Kidney capillary endothelial cell (primary cell): ENCODE measurements at regions not wholly inside any gene's neighbourhood (a gene's known extent, or its start where the extent isn't known, plus 50 kb on each side); places are given as distances from the start of the nearest gene placed in this dataset.

Experiments used
- DNase-seq: peaks from one replicate; pipeline ENCODE4 v3.0.0-alpha.2; 2018; ENCODE audit warnings: low spot score

DNA sequence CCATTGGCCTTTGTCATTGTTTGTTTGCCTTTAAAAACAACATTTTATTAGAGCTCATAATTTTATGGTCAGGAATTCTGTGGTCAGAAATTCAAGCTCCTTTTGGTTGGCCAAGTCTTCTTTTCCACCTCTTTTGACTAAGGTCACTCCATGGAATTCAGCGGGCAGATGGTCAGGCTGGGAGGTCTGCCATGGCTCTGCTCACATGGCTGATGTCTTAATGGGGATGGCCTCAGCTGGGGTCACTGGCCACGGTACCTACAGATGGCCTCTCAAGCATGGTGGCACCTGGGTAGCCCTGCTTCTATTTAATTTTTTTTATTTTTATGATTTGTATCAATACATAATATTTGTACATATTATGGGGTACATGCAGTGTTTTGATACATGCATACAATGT, 360.8 kb upstream of the MCTP2 start:
- no peak for DNase-seq

- DNase-seq, result no peak
These were observed 364.4 kb upstream of the MCTP2 start for GRCh38 chr15:93866948-93867347.

- DNase-seq, result no peak
These were observed 364.9 kb upstream of the MCTP2 start for GRCh38 chr15:93866476-93866875.

DNA sequence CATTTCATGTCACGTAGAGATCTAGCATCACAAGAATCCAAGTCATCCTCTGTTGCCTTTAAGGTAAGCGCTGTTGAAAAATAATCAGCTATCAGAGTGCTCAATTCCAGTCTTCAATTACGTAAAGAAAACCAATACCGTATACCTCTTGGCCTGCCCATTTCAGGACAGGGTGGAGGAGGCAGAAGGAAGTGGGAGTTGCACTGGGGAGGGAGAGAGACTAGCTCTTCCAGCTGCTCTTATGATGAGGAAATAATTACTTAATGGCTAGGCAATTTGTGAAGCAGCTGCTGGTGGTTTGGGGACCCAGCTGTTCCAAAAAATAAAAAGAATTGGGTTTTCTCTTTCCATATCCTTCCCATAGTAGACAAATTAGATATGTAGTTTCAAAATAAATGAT, 365.8 kb upstream of the MCTP2 start:
- DNase-seq, result no peak

DNA sequence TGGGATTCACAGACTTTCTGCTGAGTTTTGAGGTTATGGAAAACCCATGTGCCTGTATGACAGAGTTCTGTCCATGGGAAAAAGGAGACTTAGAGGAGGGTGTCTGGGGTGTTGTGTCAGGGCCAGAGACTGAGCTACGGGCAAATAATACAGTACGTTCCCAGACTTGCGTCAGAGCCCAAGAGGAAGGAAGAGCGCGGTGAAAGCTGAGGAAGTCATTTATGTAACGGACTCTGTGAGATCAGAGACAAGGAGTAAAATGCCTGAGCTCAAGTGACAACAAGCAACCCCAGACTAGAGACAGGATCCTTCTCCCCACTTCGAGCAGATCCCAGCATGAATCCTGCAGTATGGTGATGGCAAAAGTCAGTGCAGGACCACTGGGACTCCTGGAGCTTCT, 368.6 kb upstream of the MCTP2 start:
- DNase-seq, result no peak

GRCh38 chr15:93861956-93862741, 369.2 kb upstream of the MCTP2 start:
- no peak for DNase-seq

DNA sequence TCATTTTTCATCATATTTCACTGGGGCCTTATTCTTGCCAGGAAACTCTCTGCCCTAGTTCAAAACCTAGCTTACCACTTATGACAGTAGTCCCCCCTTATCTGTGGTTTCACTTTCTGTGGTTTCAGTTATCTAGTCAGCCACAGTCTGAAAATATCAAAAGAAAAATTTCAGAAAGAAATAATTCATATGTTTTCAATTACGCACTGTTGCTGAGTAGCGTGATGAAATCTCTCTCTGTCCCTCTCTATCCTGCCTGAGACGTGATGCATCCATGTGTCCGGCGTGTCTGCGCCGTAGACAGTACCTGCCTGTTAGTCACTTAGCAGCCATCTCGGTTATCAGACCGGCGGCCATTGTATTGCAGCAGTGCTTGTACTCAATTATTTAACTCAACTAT, 369.9 kb upstream of the MCTP2 start:
- no peak for DNase-seq

DNA sequence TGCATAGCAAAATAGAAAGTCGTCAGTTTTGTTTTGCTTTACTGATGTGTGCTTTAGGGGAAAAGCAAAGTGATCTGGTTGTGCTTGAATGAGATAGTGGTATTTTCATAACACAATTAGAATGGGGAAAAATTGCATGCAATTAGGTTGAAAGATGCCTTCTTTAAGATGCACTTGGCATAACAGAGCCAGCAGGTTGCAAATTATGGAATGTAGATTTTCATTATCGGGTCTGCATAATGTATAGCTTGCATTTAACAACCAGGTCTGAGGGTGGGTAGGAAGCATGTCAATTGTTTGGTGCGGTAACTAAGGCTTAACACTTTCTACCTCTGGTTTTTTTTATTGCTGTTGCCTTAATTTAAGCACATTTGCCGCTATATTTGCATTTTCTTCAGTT, 370.7 kb upstream of the MCTP2 start:
- no peak for DNase-seq

DNA sequence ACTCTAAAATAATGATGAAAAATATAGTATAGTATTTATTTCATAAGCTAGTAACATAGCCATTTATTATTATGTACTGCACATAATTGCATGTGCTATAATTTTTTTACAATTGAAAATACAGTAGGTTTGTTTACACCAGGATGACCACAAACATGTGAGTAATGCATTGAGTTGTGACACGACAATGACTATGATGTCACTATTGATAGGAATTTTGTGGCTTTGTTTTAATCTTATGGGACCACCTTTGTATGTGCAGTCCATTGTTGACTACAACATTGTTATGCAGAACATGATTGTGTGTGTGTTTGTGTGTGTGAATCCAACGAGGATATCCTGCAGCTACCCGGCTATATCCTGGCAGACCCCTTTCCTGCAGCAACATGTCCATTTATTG, 372.2 kb upstream of the MCTP2 start:
- DNase-seq, result no peak

- DNase-seq, result no peak
These were observed 376.1 kb upstream of the MCTP2 start for GRCh38 chr15:93855181-93855826.

DNA sequence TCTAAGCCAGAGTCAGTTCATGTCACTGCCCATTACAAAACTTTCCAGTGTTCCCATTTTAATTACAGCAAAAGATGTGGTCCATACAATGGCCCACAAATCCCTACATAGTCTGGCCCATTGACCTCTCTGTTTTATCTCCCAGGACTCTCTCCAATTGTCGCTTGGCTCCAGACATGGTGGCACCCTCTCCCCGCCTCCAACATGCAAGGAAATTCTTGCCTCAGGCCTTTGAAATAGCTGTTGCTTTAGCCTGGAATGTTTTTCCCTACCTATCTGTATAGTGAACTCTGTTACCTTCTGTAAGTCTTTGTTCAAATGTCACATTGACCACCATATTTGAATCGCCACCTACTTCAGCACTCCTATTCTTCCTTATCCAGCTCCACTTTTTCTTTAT, 377.3 kb upstream of the MCTP2 start:
- no peak for DNase-seq

- no peak for DNase-seq
These were observed 378.6 kb upstream of the MCTP2 start for GRCh38 chr15:93852761-93853160.

DNA sequence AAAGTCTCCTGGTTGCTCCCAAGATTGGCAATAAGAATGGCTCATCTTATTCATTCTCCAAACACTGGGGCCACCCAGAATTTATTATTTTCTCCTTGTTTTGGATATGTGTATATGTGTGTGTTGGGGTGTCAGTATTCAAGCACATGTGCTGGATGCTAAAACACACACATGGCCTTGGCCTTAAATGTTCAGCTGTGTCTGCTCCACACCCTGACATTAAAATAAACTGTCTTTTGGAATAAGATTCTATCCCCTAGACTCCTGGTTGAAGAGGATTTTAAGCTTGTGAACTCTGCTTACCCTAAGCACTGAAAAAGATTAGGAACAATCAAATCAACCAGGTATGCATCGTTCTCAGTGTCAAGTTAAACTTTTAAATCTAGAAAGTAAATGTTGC, 382.9 kb upstream of the MCTP2 start:
- DNase-seq, result no peak

GRCh38 chr15:93848076-93848475, 383.3 kb upstream of the MCTP2 start:
- no peak for DNase-seq

- no peak for DNase-seq
These were observed 385.2 kb upstream of the MCTP2 start for GRCh38 chr15:93846148-93846547.

DNA sequence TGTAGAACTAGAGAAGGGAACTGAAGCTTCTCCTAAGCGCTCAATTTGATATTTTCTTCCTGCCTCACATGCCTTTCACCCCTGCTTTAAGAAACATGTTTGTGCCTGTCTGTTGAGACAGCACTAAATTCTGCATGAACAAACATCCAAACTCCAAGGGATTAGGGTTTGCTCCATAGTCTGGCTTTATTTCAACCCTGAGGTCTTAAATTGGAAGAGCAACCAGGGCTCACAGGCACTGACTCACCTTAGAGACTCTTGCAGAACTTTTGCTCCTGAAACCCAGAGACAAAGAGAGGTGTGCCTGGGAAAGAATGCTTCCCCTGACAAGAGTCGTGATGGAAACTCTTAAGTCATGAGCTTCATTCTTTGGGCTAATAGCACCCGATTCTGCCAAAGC, 393.9 kb upstream of the MCTP2 start:
- no peak for DNase-seq

DNA sequence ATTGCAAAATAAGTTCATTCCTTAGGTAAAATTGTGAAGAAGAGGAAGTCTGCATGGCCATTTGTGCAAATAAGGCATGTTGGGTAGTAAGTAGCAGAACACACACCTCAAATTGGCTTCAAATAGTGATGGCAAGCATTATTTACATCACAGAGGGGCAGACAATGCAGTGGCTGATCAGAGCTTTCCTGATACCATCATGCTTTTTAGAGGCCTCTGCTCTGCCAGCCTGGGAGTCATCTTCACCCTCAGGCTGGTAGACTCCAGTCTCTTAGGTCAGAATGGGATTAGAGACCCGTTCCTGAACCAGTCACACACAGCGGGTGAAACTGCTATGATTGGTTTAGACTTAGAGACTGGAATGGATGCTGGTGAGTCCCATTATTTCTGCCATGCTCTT, 396.0 kb upstream of the MCTP2 start:
- DNase-seq, result no peak

GRCh38 chr15:93831641-93832040, 399.7 kb upstream of the MCTP2 start:
- DNase-seq, result no peak

GRCh38 chr15:93830221-93831080, 400.9 kb upstream of the MCTP2 start:
- no peak for DNase-seq

- DNase-seq, result no peak
These were observed 402.1 kb upstream of the MCTP2 start for GRCh38 chr15:93829115-93829870.

GRCh38 chr15:93826790-93827189, 404.6 kb upstream of the MCTP2 start:
- DNase-seq, result no peak

DNA sequence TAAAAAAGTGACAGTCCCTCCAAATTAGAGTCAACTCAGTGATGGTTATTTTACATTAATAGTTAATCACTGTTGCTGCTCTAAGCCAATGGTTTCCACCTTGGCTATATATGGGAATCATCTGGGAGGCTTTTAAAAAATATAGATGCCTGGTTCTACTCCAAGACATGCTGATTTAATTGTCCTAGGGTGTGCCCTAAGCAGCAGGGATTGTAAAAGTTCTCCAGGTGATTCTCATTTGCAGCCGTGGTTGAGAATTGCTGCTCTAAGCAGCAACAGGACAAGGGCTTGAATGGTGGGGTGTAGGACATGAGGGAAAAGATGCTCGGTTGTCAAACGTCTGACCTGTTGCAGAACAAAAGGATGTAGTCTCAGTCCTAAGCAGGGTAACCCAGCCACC, 405.1 kb upstream of the MCTP2 start:
- no peak for DNase-seq
